Rectal smooth muscle tissue (tissue), 1 donor: ENCODE measurements at regions not wholly inside any gene's neighbourhood (a gene's known extent, or its start where the extent isn't known, plus 50 kb on each side); places are given as distances from the start of the nearest gene placed in this dataset.
"Not testable (repeated sequence)": the region's sequence is repeated elsewhere in the genome, so short reads cannot be mapped to it uniquely, and the experiment has no call there.

Experiments used
- H3K27ac ChIP-seq: one replicate; pipeline ENCODE4 v1.7.0; 2013; ENCODE audit warnings: low read depth, low read length, inconsistent platforms
- H3K27me3 ChIP-seq: one replicate; pipeline ENCODE4 v1.7.0; 2013; ENCODE audit warnings: low read length; ENCODE audit not compliant: control insufficient read depth, insufficient read depth
- H3K36me3 ChIP-seq: one replicate; pipeline ENCODE4 v1.7.0; 2013; ENCODE audit warnings: low read length; ENCODE audit not compliant: control insufficient read depth, insufficient read depth
- H3K4me1 ChIP-seq: one replicate; pipeline ENCODE4 v1.7.0; 2013; ENCODE audit warnings: low read length; ENCODE audit not compliant: control insufficient read depth, insufficient read depth
- H3K4me3 ChIP-seq: one replicate; pipeline ENCODE4 v1.7.0; 2013; ENCODE audit warnings: low read length
- H3K9ac ChIP-seq: one replicate; pipeline ENCODE4 v1.7.0; 2013; ENCODE audit warnings: low read length

DNA sequence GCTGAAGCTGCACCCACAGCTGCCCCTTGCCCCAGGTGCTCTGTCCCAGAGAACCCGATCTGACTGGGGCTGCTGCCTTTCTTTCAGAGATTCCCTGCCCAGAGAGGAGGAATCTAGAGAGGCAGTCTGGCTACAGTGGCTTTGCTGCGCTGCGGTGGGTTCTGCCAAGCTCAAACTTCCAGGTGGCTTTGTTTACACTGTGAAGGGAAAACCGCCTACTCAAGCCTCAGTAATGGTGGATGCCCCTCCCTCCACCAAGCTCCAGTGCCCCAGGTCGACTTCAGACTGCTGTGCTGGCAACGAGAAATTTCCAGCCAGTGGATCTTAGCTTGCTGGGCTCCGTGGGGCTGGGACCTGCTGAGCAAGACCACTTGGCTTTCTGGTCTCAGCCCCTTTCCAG, 130.4 kb upstream of the SLC35G4 start:
- H3K27me3 ChIP-seq, H3K9ac ChIP-seq, H3K36me3 ChIP-seq, H3K4me3 ChIP-seq, H3K27ac ChIP-seq, H3K4me1 ChIP-seq: not testable (repeated sequence)

- Histone ChIP-seq H3K4me1 (no peaks in the 10 kb centered on the region), H3K27me3 (no peaks in the 10 kb centered on the region), H3K36me3 (no peaks in the 10 kb centered on the region), H3K9ac (no peak overlapping the region), H3K4me3 (no peak overlapping the region), H3K27ac (no peak overlapping the region)
Observed at GRCh38 chr18:11470941-11471340, 138.5 kb upstream of the SLC35G4 start.

DNA sequence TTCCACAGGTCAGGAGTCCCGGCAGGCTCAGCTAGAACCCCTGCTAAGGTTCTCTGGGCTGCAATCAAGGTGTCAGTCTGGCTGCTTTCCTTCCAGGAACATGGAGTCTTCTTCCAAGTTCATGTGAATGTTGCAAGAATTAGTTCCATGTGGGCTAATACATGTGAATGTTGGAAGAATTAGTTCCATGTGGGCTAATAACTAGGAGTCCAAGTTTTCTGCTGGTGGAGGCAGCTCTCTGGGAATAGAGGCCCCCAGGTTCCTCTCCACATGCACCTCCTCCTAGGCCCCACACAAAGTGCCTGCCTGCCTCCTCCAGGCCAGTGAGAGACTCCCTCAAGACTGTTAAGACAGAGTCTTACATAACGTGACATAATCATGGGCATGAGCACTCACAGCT, 140.8 kb upstream of the SLC35G4 start:
- Histone ChIP-seq H3K27ac (no peak overlapping the region), H3K27me3 (no peaks in the 10 kb centered on the region), H3K4me1 (no peaks in the 10 kb centered on the region), H3K4me3 (no peak overlapping the region), H3K36me3 (no peaks in the 10 kb centered on the region), H3K9ac (no peak overlapping the region)

GRCh38 chr18:11468120-11468519, 141.3 kb upstream of the SLC35G4 start:
- no peak overlapping the region for H3K9ac ChIP-seq
- H3K27me3 ChIP-seq, result no peaks in the 10 kb centered on the region
- no peak overlapping the region for H3K4me3 ChIP-seq
- H3K36me3 ChIP-seq, result no peaks in the 10 kb centered on the region
- H3K27ac ChIP-seq, result no peak overlapping the region
- no peaks in the 10 kb centered on the region for H3K4me1 ChIP-seq

DNA sequence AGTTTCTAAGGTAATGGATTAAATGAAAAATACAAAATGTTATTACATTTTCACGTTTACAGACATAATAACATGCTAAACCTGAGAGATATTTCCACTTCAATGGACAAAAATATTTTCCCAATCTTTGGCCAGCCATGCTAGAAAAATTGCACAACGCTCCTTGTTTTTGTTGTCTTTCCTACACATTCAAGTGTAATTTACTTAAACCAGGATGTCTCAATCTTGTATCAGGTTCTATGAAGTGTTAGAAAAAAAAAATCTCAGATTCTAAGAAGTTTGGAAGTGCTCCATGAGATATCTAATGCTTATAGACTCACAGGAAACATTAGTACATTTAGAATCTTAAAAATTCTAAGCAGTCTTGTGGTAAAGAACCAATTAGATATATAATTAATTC, 141.8 kb upstream of the SLC35G4 start:
- Histone ChIP-seq H3K36me3 (no peaks in the 10 kb centered on the region), H3K4me1 (no peaks in the 10 kb centered on the region), H3K27ac (no peak overlapping the region), H3K27me3 (no peaks in the 10 kb centered on the region), H3K4me3 (no peak overlapping the region), H3K9ac (no peak overlapping the region)

DNA sequence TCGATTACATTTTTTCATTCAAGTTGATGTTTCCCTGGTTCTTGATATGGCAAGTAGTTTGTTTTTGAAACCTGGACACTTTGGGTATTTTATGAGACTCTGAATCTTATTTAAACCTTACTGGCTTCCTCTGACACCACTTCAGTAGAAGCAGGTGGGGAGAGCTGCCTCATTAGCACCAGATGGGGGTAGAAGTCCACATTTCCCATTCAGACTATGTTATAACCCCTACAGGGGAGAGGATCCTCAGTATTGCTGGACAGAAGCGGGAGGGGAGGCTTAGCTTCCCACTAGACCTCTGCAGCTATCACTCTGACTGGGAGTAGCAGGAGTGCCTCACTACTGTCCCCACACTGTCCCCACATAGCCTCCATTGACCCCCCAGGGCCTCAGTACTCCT, 145.3 kb upstream of the SLC35G4 start:
- H3K27ac ChIP-seq, result no peak overlapping the region
- H3K9ac ChIP-seq, result no peak overlapping the region
- no peaks in the 10 kb centered on the region for H3K36me3 ChIP-seq
- H3K4me1 ChIP-seq, result no peaks in the 10 kb centered on the region
- no peak overlapping the region for H3K4me3 ChIP-seq
- H3K27me3 ChIP-seq, result no peaks in the 10 kb centered on the region

DNA sequence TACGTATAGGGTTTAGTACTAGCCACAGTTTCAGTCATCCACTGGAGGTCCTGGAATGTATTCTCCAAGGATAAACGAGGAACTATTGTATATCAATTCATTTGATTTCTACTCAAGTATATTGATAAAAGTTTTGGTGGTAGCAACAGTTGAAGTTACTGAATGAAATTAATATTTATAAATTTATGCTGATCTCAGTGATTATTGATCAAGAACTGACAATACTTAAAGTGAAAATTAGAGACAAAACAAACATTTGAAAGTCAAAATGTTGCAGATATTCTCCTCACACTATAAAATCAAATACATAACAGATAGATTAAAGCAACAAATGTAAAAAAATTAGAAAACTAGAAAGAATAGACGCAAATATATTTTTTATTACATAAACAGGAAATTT, 150.9 kb upstream of the SLC35G4 start:
- H3K4me1 ChIP-seq, result no peaks in the 10 kb centered on the region
- H3K27me3 ChIP-seq, result no peaks in the 10 kb centered on the region
- no peaks in the 10 kb centered on the region for H3K36me3 ChIP-seq
- no peak overlapping the region for H3K27ac ChIP-seq
- H3K4me3 ChIP-seq, result no peak overlapping the region
- no peak overlapping the region for H3K9ac ChIP-seq

- not testable (repeated sequence) for H3K27me3 ChIP-seq, H3K36me3 ChIP-seq, H3K27ac ChIP-seq, H3K4me1 ChIP-seq, H3K4me3 ChIP-seq, H3K9ac ChIP-seq
Observed at GRCh38 chr18:11457853-11458252, 151.5 kb upstream of the SLC35G4 start.

- Histone ChIP-seq H3K36me3 (no peaks in the 10 kb centered on the region), H3K4me1 (no peaks in the 10 kb centered on the region), H3K27ac (no peak overlapping the region), H3K9ac (no peak overlapping the region), H3K4me3 (no peak overlapping the region), H3K27me3 (no peaks in the 10 kb centered on the region)
Observed at GRCh38 chr18:11454040-11454439, 155.4 kb upstream of the SLC35G4 start.

DNA sequence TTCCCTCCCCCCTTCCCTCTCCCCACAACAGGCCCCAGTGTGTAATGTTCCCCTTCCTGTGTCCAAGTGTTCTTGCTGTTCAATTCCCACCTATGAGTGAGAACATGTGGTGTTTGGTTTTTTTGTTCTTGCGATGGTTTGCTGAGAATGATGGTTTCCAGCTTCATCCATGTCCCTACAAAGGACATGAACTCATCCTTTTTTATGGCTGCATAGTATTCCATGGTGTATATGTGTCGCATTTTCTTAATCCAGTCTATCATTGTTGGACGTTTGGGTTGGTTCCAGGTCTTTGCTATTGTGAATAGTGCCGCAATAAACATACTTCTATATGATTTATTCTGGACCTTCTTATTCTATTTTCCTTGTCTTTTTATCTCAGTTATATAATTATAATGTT, 165.2 kb upstream of the SLC35G4 start:
- not testable (repeated sequence) for H3K36me3 ChIP-seq, H3K27me3 ChIP-seq, H3K4me1 ChIP-seq

GRCh38 chr18:11437046-11437445, 172.3 kb upstream of the SLC35G4 start:
- H3K27ac ChIP-seq, result no peak overlapping the region
- H3K9ac ChIP-seq, result no peak overlapping the region
- H3K36me3 ChIP-seq, result no peaks in the 10 kb centered on the region
- H3K4me3 ChIP-seq, result no peak overlapping the region
- no peaks in the 10 kb centered on the region for H3K27me3 ChIP-seq
- H3K4me1 ChIP-seq, result no peaks in the 10 kb centered on the region

More for the DNA sequence above, 165.2 kb upstream of the SLC35G4 start:
- H3K9ac ChIP-seq, H3K27ac ChIP-seq, H3K4me3 ChIP-seq: not testable (repeated sequence)

DNA sequence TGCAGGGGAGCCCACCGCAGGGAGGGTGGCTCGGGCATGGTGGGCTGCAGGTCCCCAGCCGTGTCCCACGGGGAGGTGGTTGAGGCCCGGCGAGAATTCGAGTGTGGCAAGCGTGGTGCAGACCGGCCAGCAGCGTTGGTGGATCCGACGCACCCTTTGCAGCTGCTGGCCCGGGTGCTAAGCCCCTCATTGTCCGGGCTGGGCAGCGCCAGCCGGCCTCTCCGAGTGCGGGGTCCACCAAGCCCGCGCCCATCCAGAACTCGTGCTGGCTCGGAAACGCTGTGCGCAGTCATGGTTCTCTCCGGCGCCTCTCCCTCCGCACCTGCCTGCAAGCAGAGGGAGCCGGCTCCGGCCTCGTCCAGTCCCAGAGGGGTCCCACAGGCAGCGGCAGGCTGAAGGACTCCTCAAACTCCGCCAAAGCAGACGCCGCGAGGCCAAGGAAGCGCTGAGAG, 177.0 kb upstream of the SLC35G4 start:
- Histone ChIP-seq H3K27me3 (no peaks in the 10 kb centered on the region), H3K4me1 (no peaks in the 10 kb centered on the region), H3K27ac (no peak overlapping the region), H3K4me3 (no peak overlapping the region), H3K36me3 (no peaks in the 10 kb centered on the region), H3K9ac (no peak overlapping the region)

- no peaks in the 10 kb centered on the region for H3K4me1 ChIP-seq
- no peaks in the 10 kb centered on the region for H3K36me3 ChIP-seq
- H3K4me3 ChIP-seq, result no peak overlapping the region
Observed at GRCh38 chr18:11429876-11430275, 179.5 kb upstream of the SLC35G4 start.

GRCh38 chr18:11425211-11425610, 184.2 kb upstream of the SLC35G4 start:
- H3K27ac ChIP-seq, result no peak overlapping the region
- H3K4me3 ChIP-seq, result no peak overlapping the region
- no peaks in the 10 kb centered on the region for H3K36me3 ChIP-seq
- no peaks in the 10 kb centered on the region for H3K4me1 ChIP-seq
- H3K9ac ChIP-seq, result no peak overlapping the region
- H3K27me3 ChIP-seq, result no peaks in the 10 kb centered on the region

More at GRCh38 chr18:11429876-11430275, 179.5 kb upstream of the SLC35G4 start:
- no peak overlapping the region for H3K9ac ChIP-seq
- H3K27me3 ChIP-seq, result no peaks in the 10 kb centered on the region
- H3K27ac ChIP-seq, result no peak overlapping the region
